ENCODE measurements at regions not wholly inside any gene's neighbourhood (a gene's known extent, or its start where the extent isn't known, plus 50 kb on each side); places are given as distances from the start of the nearest gene placed in this dataset.

- no peak overlapping the region for H3K27ac Mint-ChIP-seq (ENCODE audit: unreplicated experiment)
- TF ChIP-seq CTCF (IDR thresholded peaks at IDR 0.05; ENCODE audit: unreplicated experiment): no peak
- H3K4me1 Mint-ChIP-seq (ENCODE audit: unreplicated experiment): no peaks in the 10 kb centered on the region
- no peak overlapping the region for H3K4me3 Mint-ChIP-seq (ENCODE audit: unreplicated experiment)
- peaks cover 2% of the 10 kb centered on the region for H3K27me3 Mint-ChIP-seq (ENCODE audit: unreplicated experiment)
- H3K9me3 Mint-ChIP-seq (ENCODE audit: unreplicated experiment): no peaks in the 10 kb centered on the region
- H3K36me3 Mint-ChIP-seq (ENCODE audit: low read depth, unreplicated experiment): no peaks in the 10 kb centered on the region
- DNase-seq (ENCODE audit: low spot score): no peak
Measured at GRCh38 chr1:30513396-30514136, 209.8 kb downstream of the MATN1 start.

GRCh38 chr1:30512914-30513265 is 210.5 kb downstream of the MATN1 start:
- H3K4me1 Mint-ChIP-seq (ENCODE audit: unreplicated experiment): no peaks in the 10 kb centered on the region
- H3K36me3 Mint-ChIP-seq (ENCODE audit: low read depth, unreplicated experiment): no peaks in the 10 kb centered on the region
- no peak for TF ChIP-seq CTCF (IDR thresholded peaks at IDR 0.05; ENCODE audit: unreplicated experiment)
- H3K4me3 Mint-ChIP-seq (ENCODE audit: unreplicated experiment): no peak overlapping the region
- H3K9me3 Mint-ChIP-seq (ENCODE audit: unreplicated experiment): no peaks in the 10 kb centered on the region
- H3K27ac Mint-ChIP-seq (ENCODE audit: unreplicated experiment): no peak overlapping the region
- DNase-seq (ENCODE audit: low spot score): no peak
- H3K27me3 Mint-ChIP-seq (ENCODE audit: unreplicated experiment): peaks cover 2% of the 10 kb centered on the region

- no peak for DNase-seq (ENCODE audit: low spot score)
- Mint-ChIP-seq H3K27me3 (ENCODE audit: unreplicated experiment) (peaks cover 2% of the 10 kb centered on the region), H3K4me1 (ENCODE audit: unreplicated experiment) (no peaks in the 10 kb centered on the region), H3K27ac (ENCODE audit: unreplicated experiment) (no peak overlapping the region), H3K4me3 (ENCODE audit: unreplicated experiment) (no peak overlapping the region), H3K36me3 (ENCODE audit: low read depth, unreplicated experiment) (no peaks in the 10 kb centered on the region), H3K9me3 (ENCODE audit: unreplicated experiment) (no peaks in the 10 kb centered on the region)
- no peak for TF ChIP-seq CTCF (IDR thresholded peaks at IDR 0.05; ENCODE audit: unreplicated experiment)
Measured at GRCh38 chr1:30511991-30512913, 211.1 kb downstream of the MATN1 start.

GRCh38 chr1:30511563-30511962 is 211.8 kb downstream of the MATN1 start:
- Mint-ChIP-seq H3K27ac (ENCODE audit: unreplicated experiment) (no peak overlapping the region), H3K4me1 (ENCODE audit: unreplicated experiment) (no peaks in the 10 kb centered on the region), H3K4me3 (ENCODE audit: unreplicated experiment) (no peak overlapping the region), H3K9me3 (ENCODE audit: unreplicated experiment) (no peaks in the 10 kb centered on the region), H3K27me3 (ENCODE audit: unreplicated experiment) (no peaks in the 10 kb centered on the region), H3K36me3 (ENCODE audit: low read depth, unreplicated experiment) (no peaks in the 10 kb centered on the region)
- DNase-seq (ENCODE audit: low spot score): no peak
- no peak for TF ChIP-seq CTCF (IDR thresholded peaks at IDR 0.05; ENCODE audit: unreplicated experiment)

- DNase-seq (ENCODE audit: low spot score): no peak
Measured at GRCh38 chr1:30511106-30511505, 212.3 kb downstream of the MATN1 start.

More at GRCh38 chr1:30511106-30511505, 212.3 kb downstream of the MATN1 start:
- no peak overlapping the region for H3K27ac Mint-ChIP-seq (ENCODE audit: unreplicated experiment)
- H3K4me3 Mint-ChIP-seq (ENCODE audit: unreplicated experiment): no peak overlapping the region
- no peak for TF ChIP-seq CTCF (IDR thresholded peaks at IDR 0.05; ENCODE audit: unreplicated experiment)
- H3K36me3 Mint-ChIP-seq (ENCODE audit: low read depth, unreplicated experiment): no peaks in the 10 kb centered on the region
- no peaks in the 10 kb centered on the region for H3K27me3 Mint-ChIP-seq (ENCODE audit: unreplicated experiment)
- H3K9me3 Mint-ChIP-seq (ENCODE audit: unreplicated experiment): no peaks in the 10 kb centered on the region
- no peaks in the 10 kb centered on the region for H3K4me1 Mint-ChIP-seq (ENCODE audit: unreplicated experiment)

All from endothelial cell (in vitro differentiated cells).